Tibial nerve (tissue), 4 donors: ENCODE measurements at regions not wholly inside any gene's neighbourhood (a gene's known extent, or its start where the extent isn't known, plus 50 kb on each side); places are given as distances from the start of the nearest gene placed in this dataset.
A peak's percentile ranks its signal among the peaks of the same experiment; 100 is the strongest.

Experiments
- CTCF ChIP-seq, 5 experiments: fragments of 200-600 bp in 3 of 5; fragments of 450-650 bp in 2 of 5; sonication (generic) in 3 of 5; IDR thresholded peaks; one replicate each; pipeline ENCODE4 v1.5.1; 2016 to 2019; ENCODE audit warnings: antibody characterized with exemption in 5 of 5, mild to moderate bottlenecking in 3 of 5, moderate library complexity in 2 of 5
- EP300 ChIP-seq, 2 donors: sonication (generic); formaldehyde crosslinking; IDR thresholded peaks; one replicate each; pipeline ENCODE4 v1.6.1; 2017; ENCODE audit warnings: antibody characterized with exemption in 2 of 2, mild to moderate bottlenecking in 1 of 2
- POLR2A ChIP-seq, 2 donors: fragments of 450-650 bp; IDR thresholded peaks; one replicate each; pipeline ENCODE4 v1.6.1; 2017; ENCODE audit warnings: antibody characterized with exemption in 2 of 2, mild to moderate bottlenecking in 2 of 2, moderate library complexity in 2 of 2

- no peak for TF ChIP-seq CTCF (IDR thresholded peaks at IDR 0.05)
- peak in 1 of 2 donors; percentile 11 for TF ChIP-seq EP300 (IDR thresholded peaks at IDR 0.05)
- TF ChIP-seq POLR2A (IDR thresholded peaks at IDR 0.05), result no peak
These were observed 273.3 kb downstream of the ALDH8A1 start for GRCh38 chr6:134676307-134677281.
